Esophagus squamous epithelium (tissue), 4 donors: ENCODE measurements at regions not wholly inside any gene's neighbourhood (a gene's known extent, or its start where the extent isn't known, plus 50 kb on each side); places are given as distances from the start of the nearest gene placed in this dataset.

ENCODE experiments used
- CTCF ChIP-seq, 6 experiments: fragments of 450-650 bp in 4 of 6; fragments of 200-600 bp in 2 of 6; sonication (generic) in 2 of 6; IDR thresholded peaks; one replicate each; pipeline ENCODE4 v1.5.1; 2016 to 2019; ENCODE audit warnings: antibody characterized with exemption in 6 of 6, mild to moderate bottlenecking in 4 of 6, moderate library complexity in 4 of 6
- POLR2A ChIP-seq, 4 donors: fragments of 450-650 bp; IDR thresholded peaks; one replicate each; pipeline ENCODE4 v1.6.1; 2017; ENCODE audit warnings: antibody characterized with exemption in 4 of 4, mild to moderate bottlenecking in 4 of 4, moderate library complexity in 3 of 4

- TF ChIP-seq CTCF (IDR thresholded peaks at IDR 0.05) (no peak), POLR2A (IDR thresholded peaks at IDR 0.05) (no peak)
These were observed 114.0 kb upstream of the LDB2 start for GRCh38 chr4:17012451-17012850.
